ENCODE measurements at regions not wholly inside any gene's neighbourhood (a gene's known extent, or its start where the extent isn't known, plus 50 kb on each side); places are given as distances from the start of the nearest gene placed in this dataset.
"Not testable (repeated sequence)": the region's sequence is repeated elsewhere in the genome, so short reads cannot be mapped to it uniquely, and the experiment has no call there.

GRCh38 chr2:234861841-234862735 lies 89.7 kb upstream of the SH3BP4 start:
- no peak for DNase-seq

DNA sequence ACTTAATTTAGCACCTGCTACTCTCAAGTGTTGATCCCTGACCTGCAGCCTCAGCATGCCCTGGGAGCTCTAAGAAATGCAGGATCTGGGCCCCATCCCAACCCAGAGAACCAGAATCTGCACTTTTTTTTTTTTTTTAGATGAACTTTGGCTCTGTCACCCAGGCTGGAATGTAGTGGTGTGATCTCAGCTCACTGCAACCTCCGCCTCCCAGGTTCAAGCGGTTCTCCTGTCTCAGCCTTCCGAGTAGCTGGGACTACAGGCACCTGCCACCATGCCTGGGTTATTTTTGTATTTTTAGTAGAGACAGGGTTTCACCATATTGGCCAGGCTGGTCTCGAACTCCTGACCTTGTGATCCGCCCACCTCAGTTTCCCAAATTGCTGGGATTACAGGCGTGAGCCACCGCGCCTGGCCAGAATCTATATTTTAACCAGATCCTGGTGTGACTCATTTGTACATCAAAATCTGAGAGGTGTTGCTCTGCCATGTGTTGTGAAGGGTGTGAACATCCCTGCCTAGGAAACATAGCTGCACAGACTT lies 92.4 kb upstream of the SH3BP4 start:
- DNase-seq: not testable (repeated sequence)

DNA sequence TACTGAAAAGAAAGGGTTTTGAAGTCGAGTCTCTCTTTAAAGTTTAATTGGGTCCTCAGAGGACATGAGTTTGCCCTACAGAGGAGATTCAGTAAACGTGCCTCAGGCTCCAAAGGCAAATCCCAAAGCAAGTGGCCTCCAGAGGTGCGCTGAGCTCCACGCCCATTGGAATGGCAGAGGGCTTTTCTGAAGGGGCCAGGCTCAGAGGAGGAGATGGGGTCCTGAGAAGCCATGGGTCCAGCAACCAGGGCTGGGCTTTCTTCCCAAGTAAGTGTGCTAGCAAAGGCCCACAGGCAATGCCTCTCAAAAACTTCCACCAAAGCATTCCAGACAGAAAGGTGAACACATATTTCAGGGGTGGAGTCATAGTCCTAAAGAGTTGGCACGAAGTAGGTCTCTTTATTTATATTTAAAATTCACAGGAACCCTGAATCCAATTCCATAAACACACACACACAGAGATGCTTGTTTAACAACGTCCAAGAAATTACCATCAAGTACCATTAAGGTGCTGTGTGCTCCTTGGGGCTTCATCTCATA lies 93.0 kb upstream of the SH3BP4 start:
- DNase-seq: no peak

DNA sequence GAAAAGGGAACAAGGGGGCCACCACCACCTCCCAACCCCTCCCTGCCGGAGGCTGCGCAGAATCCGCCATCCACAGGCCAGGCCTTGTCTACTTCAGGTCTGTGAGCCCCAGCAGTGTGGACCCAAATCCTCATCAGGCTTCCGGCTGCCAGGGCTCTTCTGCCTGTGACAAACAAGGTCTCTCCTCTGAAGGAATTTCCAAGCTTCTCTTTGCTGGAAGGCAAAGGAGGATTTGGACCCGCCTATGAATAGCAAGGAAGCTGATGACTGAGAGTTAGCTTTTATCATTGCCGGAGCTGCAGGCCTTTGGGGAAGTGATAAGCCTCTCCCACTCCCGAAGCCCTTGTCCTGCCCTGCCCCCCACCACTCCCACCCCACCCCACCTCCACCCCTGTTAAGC lies 93.7 kb upstream of the SH3BP4 start:
- no peak for DNase-seq

DNA sequence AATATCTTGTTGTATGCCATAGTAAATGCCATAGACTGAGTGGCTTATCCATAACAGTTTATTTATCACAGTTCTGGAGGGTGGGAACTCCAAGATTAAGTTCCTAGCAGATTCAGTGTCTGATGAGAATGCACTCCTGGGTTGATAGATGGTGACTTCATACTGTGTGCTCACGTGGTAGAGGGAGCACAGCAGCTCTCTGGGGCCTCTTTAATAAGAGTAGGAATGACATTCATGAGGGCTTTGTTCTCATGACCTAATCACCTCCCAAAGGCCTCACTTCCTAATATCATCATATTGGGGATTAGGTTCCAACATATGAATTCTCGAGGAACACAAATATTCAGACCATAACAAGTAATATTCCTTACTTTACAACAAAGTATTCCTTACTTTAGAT lies 98.1 kb upstream of the SH3BP4 start:
- no peak for DNase-seq

DNA sequence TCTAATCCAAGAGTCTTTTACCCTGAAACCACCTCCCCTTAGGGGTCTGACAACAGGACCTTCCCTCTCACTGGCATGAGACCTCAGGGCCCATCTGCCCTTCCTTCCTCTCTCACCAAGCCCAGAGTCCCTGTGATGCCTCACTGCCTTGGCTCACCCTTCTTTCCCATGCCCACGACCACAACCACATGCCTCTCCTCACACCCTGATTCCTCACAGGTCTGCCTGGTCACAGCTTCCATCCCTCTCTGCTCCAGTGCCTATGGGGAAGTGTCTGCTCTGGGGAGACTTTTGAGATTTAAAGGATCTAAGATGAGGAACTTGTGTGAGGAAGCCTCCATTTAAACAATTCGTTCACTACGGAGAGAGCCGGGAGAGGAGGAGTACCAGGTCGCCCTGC lies 98.9 kb upstream of the SH3BP4 start:
- no peak for DNase-seq

GRCh38 chr2:234852035-234852434 lies 99.8 kb upstream of the SH3BP4 start:
- DNase-seq: no peak

- no peak for DNase-seq
Observed at GRCh38 chr2:234851451-234851850, 100.4 kb upstream of the SH3BP4 start.

GRCh38 chr2:234850818-234851217 lies 101.0 kb upstream of the SH3BP4 start:
- DNase-seq: no peak

- no peak for DNase-seq
Observed at GRCh38 chr2:234849678-234850077, 102.1 kb upstream of the SH3BP4 start.

GRCh38 chr2:234848578-234848977 lies 103.2 kb upstream of the SH3BP4 start:
- no peak for DNase-seq

DNA sequence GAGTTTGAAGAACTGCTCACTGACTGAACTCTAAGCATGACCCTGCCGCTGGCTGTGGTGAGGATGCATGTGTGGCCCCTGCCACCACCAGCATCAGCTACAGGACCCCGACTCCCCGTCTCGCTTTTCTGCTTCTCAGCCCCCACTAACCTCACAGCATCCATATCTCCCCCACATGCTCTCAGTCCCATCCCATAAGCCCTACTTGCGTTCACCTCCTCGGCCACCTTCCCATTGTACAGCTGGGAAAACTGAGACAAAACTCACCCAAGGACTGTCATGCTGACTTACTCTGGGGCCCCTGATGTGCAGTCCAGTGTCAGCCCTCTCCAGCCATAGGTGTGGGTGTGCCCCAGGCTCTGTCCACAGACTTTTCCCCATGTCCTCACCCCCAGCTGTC lies 104.2 kb upstream of the SH3BP4 start:
- no peak for DNase-seq

- DNase-seq: no peak
Observed at GRCh38 chr2:234847364-234847635, 104.5 kb upstream of the SH3BP4 start.

DNA sequence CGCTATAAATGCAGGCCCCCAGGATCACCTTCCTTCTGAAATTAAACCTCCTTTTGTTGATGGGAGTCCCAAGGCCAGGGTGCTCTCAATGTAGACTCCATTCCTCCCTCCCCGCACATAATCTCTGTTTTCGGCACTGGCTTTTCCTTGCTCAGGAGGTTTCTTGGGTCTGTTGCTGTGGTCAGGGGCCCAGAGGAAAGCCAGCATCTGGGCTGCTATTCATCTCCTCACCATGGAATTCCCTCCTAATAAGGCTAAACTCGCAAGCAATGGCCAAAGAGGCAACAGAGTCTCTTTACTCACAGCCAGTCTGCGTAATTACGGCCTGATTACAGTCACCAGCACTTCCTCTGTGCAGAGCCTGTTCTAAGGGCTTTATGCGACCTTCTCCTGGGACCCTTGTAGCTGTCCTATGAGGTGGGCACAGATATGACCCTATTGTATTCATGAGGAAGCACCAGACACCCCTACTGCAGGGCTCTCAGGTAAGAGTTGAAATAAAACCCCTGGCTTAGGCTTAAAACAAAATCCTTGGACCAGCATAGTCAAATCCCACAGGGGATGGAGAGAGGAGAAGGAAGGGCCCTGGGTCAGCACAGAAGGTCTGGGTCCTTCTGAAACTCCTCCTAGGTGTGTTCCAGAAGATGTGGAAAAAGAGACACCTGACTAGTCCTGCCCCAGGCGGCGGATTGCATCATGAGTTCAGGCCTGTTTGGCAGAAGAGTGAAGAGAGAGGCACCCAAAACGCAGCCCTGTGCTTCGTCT lies 105.0 kb upstream of the SH3BP4 start:
- no peak for DNase-seq

GRCh38 chr2:234845602-234846590 lies 105.9 kb upstream of the SH3BP4 start:
- no peak for DNase-seq

- no peak for DNase-seq
Observed at GRCh38 chr2:234843411-234843810, 108.4 kb upstream of the SH3BP4 start.

DNA sequence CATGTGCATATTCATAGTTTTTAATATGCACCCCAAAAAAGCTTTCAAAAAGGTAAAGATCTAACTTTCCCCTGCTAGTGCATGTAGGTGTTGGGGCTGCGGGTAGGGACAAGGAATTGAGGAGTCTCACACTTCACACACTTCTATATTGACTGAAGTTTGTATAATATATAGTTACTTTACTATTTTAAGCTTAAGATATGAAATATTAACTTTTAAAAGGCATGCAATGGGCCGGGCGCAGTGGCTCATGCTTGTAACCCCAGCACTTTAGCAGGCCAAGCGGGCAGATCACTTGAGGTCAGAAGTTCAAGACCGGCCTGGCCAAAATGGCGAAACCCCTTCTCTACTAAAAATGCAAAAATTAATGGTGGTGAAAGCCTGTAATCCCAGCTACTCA lies 109.1 kb upstream of the SH3BP4 start:
- no peak for DNase-seq

GRCh38 chr2:234841321-234842015 lies 110.3 kb upstream of the SH3BP4 start:
- DNase-seq: no peak

- no peak for DNase-seq
Observed at GRCh38 chr2:234840336-234840735, 111.5 kb upstream of the SH3BP4 start.

DNA sequence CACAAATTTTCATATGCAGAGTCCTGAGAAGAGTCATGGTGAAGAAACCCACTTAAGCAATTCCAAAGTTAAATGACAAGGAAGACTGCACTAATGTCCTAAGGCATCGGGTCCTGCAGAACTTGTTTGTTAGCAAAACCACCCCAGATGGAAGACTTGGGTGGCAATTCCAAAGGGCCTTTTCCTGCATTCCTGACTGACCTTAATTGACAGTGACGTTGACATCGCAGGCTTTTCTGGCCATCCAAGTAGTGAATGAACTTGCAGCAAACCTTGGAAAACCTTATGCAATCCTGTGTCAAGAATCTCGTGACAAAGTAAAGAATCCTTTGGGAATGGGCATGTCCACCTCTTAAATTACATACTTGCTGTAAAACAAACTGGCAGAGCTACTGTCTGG lies 112.5 kb upstream of the SH3BP4 start:
- no peak for DNase-seq

GRCh38 chr2:234836271-234836670 lies 115.5 kb upstream of the SH3BP4 start:
- no peak for DNase-seq

DNA sequence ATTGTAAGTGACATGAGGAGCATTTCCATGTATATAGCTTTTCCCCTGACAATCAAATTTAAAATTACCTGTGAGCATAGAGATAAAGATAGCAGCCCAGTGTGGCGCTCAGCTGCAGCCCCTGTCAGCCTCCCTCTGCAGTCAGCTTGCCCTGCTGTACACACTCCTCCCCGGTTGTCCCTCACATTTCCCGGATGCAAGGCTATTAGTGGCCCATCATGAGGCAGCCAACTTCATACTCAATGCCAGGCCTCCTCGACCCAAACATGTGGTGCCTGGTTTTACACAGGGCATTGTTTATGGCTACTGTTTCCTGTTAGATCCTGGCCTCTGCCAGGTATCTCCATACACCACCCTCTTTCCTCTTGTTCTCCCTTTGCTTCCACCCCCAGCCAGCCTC lies 116.1 kb upstream of the SH3BP4 start:
- no peak for DNase-seq

Data from NCI-H2227 treated with DMSO at 0.1 percent for 48 hours (cell line).